Fibroblast of skin of right biceps (primary cell): ENCODE measurements at regions not wholly inside any gene's neighbourhood (a gene's known extent, or its start where the extent isn't known, plus 50 kb on each side); places are given as distances from the start of the nearest gene placed in this dataset.
"Not testable (repeated sequence)": the region's sequence is repeated elsewhere in the genome, so short reads cannot be mapped to it uniquely, and the experiment has no call there.

Experiments
- DNase-seq: peaks from one replicate; pipeline ENCODE4 v3.0.0-alpha.2; 2013

GRCh38 chr22:44628835-44629234 is 73.2 kb upstream of the PRR5 start:
- DNase-seq = no peak

DNA sequence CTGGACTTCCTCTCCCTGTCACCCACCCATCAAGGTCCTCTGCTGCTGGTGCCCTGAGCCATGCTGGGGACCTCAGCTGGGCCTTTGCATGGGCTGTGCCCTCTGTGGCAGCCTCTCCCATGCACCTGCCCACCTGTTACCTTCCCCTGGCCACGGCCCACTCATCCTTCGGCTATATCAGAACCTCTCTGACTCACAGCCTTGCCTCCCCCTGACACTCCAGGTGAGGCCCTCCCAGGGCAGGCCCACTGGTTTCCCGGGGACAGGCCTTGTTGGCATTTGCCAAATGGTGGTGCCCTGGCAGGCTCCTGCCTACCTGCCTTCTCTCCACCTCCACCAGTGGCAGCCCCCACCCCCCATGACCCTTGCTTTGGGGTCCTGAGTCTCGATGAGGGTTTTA is 73.7 kb upstream of the PRR5 start:
- no peak for DNase-seq

- DNase-seq = no peak
These were observed 74.4 kb upstream of the PRR5 start for GRCh38 chr22:44627521-44628139.

DNA sequence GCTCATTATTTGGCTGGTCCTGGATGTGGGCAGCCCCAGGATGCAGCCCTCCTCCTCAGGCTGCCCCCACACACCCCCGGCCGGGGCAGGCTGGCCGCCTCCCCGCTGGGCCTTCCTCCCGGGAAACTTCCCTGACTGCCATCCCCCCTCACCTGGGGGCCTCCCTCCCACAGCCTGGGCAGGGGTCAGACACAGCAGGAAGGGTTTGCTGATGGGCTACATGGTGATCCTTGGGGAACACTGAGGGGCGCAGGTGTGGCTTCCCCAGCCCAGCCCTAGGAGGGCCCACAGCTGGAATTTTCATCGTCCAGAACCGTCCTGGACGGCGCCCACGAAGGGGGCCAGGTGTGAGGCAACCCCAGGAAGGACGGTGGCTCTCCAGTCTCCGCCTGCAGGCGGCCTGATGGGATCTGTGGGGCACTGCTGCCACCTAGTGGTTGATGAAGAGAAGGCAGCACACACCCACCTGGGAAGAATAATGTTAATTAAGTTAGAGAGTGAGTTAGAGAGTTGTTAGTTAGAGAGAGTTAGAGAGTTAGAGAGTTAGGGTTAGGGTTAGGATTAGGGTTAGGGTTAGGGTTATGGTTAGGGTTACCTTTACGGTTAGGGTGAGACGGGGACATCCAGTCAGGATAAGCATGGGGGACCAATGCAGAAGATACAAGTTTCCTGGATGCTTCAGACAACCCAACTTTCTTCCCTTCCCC is 75.9 kb upstream of the PRR5 start:
- DNase-seq = peak; percentile 55

- no peak for DNase-seq
These were observed 76.6 kb upstream of the PRR5 start for GRCh38 chr22:44625421-44625760.

DNA sequence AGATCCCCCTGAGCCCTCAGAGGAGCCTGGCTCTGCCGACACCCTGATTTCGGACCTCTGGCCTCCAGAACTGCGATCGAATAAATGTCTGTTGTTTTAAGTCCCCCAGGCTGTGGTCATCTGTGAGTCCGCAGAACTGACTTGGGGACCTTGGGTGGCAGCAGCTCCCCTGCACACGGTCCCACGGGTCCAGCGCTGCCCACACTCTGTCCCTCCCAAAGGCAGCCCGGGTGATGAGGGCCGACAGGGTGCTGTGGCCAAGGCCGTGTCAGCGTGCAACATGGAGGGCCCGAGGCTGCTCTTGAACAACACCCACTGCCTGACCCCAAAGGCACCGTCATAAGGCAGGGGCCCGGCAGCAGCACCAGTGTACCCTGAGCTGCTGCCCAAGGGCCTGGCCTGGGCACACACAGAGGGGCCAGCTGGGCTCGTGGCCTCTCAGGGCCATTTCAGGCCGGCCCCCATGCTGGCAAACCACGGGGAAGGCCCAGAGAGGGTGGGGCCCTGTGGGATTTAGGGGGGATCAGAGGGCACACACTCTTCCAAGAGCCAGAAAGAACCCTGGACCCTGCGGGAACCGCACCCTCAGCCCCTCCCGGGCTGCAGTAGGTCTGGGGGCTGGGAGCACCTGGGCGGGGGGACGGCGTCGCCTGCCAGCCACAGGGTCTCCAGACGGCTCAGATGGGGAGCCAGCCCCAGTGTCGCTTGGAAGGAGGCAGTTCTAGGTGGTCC is 77.1 kb upstream of the PRR5 start:
- DNase-seq = no peak

DNA sequence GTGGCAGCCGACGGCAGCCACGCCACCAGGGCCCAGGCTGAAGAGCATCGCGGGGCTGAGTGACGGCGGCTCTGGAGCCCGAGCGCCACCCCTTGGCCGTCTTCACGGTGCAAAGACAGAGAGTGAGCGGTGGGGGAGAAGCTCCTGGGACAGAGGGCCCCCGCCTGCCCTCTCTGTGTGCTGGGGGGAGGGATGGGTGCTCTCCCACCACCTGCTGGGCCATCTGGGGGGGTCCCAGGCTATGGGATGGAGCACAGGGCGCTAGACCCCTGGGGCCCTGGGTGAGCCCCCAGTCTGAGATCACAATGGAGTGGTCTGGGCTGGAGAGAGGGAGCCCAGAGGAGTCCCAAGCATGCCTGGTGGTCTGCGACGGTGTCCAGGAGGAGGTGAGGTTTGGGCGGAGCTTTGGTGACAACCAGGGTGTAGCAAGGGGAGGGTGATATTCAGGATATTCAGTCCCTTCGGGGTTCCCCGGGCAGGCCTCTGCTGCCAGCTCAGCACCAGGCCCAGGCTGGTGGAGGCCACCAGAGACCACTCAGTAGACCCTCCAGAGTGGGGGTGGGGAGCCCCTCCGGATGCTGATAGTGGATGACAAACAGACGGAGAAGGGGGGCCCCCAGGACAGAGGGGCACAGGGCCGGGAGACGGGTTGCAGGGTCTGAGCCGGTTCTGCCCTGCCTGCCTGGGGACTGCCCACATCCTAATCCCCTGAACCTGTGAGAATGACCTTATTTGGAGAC is 78.1 kb upstream of the PRR5 start:
- DNase-seq = peak; percentile 17

- no peak for DNase-seq
These were observed 79.3 kb upstream of the PRR5 start for GRCh38 chr22:44622679-44623078.

DNA sequence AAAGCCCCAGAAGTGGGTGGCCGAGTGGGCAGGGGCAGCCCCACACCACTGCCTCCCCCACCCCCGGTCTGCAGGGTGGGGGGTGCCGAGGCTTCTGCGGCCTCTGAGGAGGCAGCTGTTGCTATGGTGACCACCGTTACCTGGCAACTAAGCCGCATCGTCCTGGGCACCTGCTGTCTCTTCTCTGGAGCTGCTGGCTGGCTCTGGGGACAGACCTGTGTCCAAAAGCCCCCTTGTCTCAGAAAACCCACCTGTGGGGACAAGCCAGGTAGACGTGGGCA is 79.9 kb upstream of the PRR5 start:
- no peak for DNase-seq

DNA sequence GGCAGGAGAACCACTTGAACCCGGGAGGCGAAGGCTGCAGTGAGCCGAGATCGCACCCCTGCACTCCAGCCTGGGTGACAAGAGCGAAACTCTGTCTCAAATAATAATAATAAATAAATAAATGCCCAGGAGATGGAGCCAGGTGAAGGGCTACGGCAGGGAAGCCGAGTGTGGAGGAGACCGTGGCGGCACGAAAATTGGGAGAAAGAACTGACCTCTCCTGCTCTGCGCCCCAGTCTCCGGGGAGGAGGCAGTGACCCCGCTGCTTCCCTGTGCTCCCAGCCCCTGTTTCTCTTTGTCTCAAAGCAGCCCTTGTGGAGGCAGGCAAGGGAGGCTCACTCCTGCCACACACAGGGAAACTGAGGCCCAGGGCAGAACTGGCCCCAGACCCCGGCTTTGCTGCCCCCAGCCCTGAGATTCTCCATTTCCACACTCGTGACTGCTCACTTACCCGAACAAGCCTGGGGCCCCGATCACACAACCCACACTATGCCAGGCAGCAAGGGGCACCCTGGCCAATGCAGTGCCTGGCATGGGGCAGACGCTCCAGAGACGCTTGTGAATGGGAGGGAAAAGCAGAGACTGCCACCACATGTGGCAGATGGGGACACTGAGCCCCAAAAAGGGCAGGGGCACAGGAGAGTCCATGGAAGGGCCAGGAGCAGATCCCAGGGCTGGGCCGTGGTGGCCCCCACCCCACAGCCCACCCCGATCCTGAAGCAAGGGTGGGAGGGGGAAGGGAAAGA is 80.4 kb upstream of the PRR5 start:
- no peak for DNase-seq

- no peak for DNase-seq
These were observed 81.2 kb upstream of the PRR5 start for GRCh38 chr22:44620841-44621257.

DNA sequence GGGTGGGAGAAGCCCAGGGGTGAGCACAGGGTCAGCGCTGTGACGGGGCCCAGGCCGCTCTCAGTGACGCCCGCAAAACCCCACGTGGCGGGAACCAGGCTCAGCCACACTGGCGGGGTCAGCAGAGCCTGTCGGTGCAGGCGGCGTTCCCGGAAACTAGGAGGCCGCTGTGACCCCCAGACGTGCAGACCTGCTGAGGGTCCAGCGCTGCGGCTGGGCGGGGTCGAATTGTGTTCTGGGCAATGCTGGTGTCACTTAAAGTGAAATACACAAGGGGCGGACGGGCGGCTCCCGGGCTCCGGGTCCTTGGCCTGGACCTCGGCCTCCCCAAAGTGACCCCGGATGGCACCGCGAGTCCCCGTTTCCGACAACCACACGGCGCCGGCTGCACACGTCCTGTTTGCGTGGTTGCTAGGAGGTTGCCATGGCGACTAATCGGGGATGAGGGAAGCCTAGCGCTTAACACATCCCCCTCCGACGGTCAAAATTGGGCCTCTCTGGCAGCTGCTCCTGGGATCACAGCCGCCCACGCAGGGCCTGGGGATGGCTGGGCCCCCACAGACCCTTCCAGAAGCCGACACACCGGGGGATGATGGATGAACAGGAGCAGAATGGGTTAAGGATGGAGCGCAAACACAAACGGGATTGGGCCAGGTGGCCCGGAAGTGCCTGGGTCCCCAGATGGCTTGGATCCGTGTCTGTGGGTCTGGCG is 81.7 kb upstream of the PRR5 start:
- DNase-seq = peak; percentile 79

GRCh38 chr22:44619560-44620128 is 82.4 kb upstream of the PRR5 start:
- not testable (repeated sequence) for DNase-seq

GRCh38 chr22:44618910-44619309 is 83.1 kb upstream of the PRR5 start:
- DNase-seq = not testable (repeated sequence)

- no peak for DNase-seq
These were observed 83.6 kb upstream of the PRR5 start for GRCh38 chr22:44618400-44618799.

DNA sequence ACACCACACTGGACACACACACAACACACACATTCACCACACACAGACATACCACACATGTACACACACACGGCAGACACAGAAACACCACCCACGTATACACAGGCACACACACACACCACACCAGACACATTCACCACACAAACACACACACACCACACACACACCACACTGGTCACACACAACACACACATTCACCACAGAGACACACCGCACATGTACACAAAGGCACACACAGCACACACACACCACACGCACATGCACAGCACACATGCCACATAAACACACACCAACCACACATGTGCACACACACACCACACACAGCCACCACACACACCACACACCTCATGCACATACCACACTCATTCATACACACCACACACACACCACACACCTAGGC is 84.2 kb upstream of the PRR5 start:
- no peak for DNase-seq

GRCh38 chr22:44616882-44617655 is 84.9 kb upstream of the PRR5 start:
- no peak for DNase-seq

- DNase-seq = no peak
These were observed 85.5 kb upstream of the PRR5 start for GRCh38 chr22:44616461-44616860.

DNA sequence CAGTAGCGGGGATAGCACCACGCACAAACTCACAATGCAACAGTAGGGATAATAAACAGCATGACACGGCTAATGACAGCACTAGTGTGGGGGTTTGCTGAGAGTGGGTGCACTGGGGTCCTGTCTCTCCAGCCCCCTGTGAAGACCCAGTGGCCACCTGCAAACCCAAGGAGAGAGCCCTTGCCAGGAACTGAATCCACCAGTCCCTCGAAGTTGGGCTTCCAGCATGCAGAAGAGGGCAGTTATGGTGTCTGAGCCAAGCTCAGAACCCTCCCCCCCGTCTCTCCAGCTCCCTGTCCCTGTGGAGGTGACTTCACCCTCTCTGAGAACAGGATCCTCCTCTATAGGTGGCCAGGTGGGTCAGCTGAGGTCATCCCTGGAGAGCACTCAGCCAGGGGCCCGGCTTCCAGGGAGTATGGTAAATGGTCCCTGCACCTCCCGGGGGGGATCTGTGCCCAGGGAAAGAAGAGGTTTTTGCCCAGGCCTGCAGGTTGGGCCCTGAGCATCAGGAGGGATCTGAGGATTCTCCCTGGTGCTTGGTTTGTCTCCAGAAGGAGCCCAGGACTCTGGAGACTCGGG is 86.3 kb upstream of the PRR5 start:
- DNase-seq = no peak

- no peak for DNase-seq
These were observed 86.9 kb upstream of the PRR5 start for GRCh38 chr22:44615146-44615545.

DNA sequence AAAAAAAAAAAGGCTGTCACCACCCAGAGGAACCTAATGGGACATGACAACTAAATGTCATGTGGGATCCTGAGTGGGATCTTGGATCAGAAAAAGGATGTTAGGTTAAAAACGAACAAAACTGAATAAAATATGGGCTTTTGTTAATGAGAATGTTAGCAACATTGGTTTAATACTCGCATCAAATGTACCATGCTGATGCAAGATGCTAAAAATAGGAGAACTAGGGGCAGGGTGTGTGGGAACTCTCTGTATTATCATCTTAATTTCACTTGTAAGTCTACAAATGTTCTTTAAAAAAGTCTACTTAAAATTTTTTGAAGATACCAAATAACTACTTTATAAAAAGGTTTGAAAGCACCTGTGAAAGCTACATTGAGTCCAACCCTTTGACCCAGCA is 88.8 kb upstream of the PRR5 start:
- no peak for DNase-seq
